OCI-LY1 (cell line): ENCODE measurements at regions not wholly inside any gene's neighbourhood (a gene's known extent, or its start where the extent isn't known, plus 50 kb on each side); places are given as distances from the start of the nearest gene placed in this dataset.

Source experiments
- EZH2 ChIP-seq: fragments of 200-600 bp; sonication (generic), shearing (Covaris generic); IDR thresholded peaks from 2 replicates; pipeline ENCODE4 v1.8.0; 2017; ENCODE audit warnings: borderline replicate concordance, mixed run types, mild to moderate bottlenecking, antibody characterized with exemption, low read length, moderate library complexity, mixed read lengths
- TF ChIP-seq, protein P1 (sequence below): fragments of 200-600 bp; sonication (generic), shearing (Covaris generic); IDR thresholded peaks from 2 replicates; pipeline ENCODE4 v1.5.1; 2017; ENCODE audit warnings: mild to moderate bottlenecking, antibody characterized with exemption, low read length, moderate library complexity, mixed read lengths

GRCh38 chr17:65457635-65458257, 103.7 kb downstream of the AXIN2 start:
- TF ChIP-seq, protein P1, sequence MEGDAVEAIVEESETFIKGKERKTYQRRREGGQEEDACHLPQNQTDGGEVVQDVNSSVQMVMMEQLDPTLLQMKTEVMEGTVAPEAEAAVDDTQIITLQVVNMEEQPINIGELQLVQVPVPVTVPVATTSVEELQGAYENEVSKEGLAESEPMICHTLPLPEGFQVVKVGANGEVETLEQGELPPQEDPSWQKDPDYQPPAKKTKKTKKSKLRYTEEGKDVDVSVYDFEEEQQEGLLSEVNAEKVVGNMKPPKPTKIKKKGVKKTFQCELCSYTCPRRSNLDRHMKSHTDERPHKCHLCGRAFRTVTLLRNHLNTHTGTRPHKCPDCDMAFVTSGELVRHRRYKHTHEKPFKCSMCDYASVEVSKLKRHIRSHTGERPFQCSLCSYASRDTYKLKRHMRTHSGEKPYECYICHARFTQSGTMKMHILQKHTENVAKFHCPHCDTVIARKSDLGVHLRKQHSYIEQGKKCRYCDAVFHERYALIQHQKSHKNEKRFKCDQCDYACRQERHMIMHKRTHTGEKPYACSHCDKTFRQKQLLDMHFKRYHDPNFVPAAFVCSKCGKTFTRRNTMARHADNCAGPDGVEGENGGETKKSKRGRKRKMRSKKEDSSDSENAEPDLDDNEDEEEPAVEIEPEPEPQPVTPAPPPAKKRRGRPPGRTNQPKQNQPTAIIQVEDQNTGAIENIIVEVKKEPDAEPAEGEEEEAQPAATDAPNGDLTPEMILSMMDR: no peak
- TF ChIP-seq EZH2: no peak
